ENCODE measurements at regions not wholly inside any gene's neighbourhood (a gene's known extent, or its start where the extent isn't known, plus 50 kb on each side); places are given as distances from the start of the nearest gene placed in this dataset.

- TF ChIP-seq CTCF (IDR thresholded peaks at IDR 0.05): no peak
- TF ChIP-seq POLR2AphosphoS5 (IDR thresholded peaks at IDR 0.05): no peak
These were observed 573.1 kb downstream of the TLE4 start for GRCh38 chr9:80144856-80145255.

All from upper lobe of left lung (tissue), 4 donors.